Panc1 (cell line): ENCODE measurements at regions not wholly inside any gene's neighbourhood (a gene's known extent, or its start where the extent isn't known, plus 50 kb on each side); places are given as distances from the start of the nearest gene placed in this dataset.

Experiments
- ATAC-seq: fragments of 200-7000 bp; cut with Tn5 transposase; 2 replicates; pipeline ENCODE4 v1.9.1; 2020; ENCODE audit warnings: mild to moderate bottlenecking, moderate library complexity
- BruUV-seq: library from RNA; stranded (reverse); fragments of 400-500 nt; replicated peaks from 2 replicates; lab custom pipeline; 2021; lab: Mats Ljungman, UMichigan
- CTCF ChIA-PET: fragments of 300-600 bp; sonication (Branson Sonifier 250); formaldehyde crosslinking; loops from one replicate; lab custom pipeline; 2022; ENCODE audit warnings: antibody characterized with exemption; lab: Charles Lee
- POLR2A ChIA-PET: fragments of 300-600 bp; sonication (Branson Sonifier 250); formaldehyde crosslinking; loops from one replicate; lab custom pipeline; 2022; ENCODE audit warnings: antibody characterized with exemption; lab: Charles Lee
- DNase-seq: peaks from one replicate; pipeline ENCODE4 v3.0.0-alpha.2; 2010; ENCODE audit warnings: low read depth, low spot score
- H3K27ac ChIP-seq: 2 replicates; pipeline ENCODE4 v1.5.1; 2011; ENCODE audit warnings: mild to moderate bottlenecking, low read length, inconsistent platforms
- H3K27me3 ChIP-seq: fragments of 200-500 bp; sonication (Bioruptor generic); 2 replicates; pipeline ENCODE4 v1.6.0; 2014; ENCODE audit warnings: low read length, inconsistent platforms; ENCODE audit not compliant: control insufficient read depth, insufficient read depth
- H3K36me3 ChIP-seq: fragments of 200-500 bp; sonication (Bioruptor generic); 2 replicates; pipeline ENCODE4 v1.5.1; 2014; ENCODE audit warnings: inconsistent platforms, mild to moderate bottlenecking, low read length, moderate library complexity; ENCODE audit not compliant: control insufficient read depth, insufficient read depth
- H3K4me1 ChIP-seq: 2 replicates; pipeline ENCODE4 v1.5.1; 2011; ENCODE audit warnings: inconsistent platforms, mild to moderate bottlenecking, low read length, moderate library complexity; ENCODE audit not compliant: control insufficient read depth, insufficient read depth
- H3K4me3 ChIP-seq, 2 experiments: 2 replicates each; pipeline ENCODE4 v1.5.1; 2011 to 2012; ENCODE audit warnings: low read depth in 2 of 2, low read length in 2 of 2, mild to moderate bottlenecking in 2 of 2, inconsistent platforms in 1 of 2, moderate library complexity in 1 of 2
- H3K9me3 ChIP-seq: fragments of 200-500 bp; sonication (Bioruptor generic); 2 replicates; pipeline ENCODE4 v1.5.1; 2014; ENCODE audit warnings: low read depth, mild to moderate bottlenecking, inconsistent platforms, low read length, moderate library complexity; ENCODE audit not compliant: control insufficient read depth, insufficient read depth
- CTCF ChIP-seq: fragments of 450-650 bp; IDR thresholded peaks from 2 replicates; pipeline ENCODE4 v1.5.1; 2017; ENCODE audit warnings: mild to moderate bottlenecking
- REST ChIP-seq, 2 experiments: IDR thresholded peaks; 2 replicates each; pipeline ENCODE4 v1.6.1; 2011 to 2012; ENCODE audit warnings: low read depth in 2 of 2, control low read depth in 1 of 2, low read length in 1 of 2, mild to moderate bottlenecking in 1 of 2, moderate library complexity in 1 of 2; ENCODE audit not compliant: insufficient read depth in 1 of 2
- SIN3A ChIP-seq: IDR thresholded peaks from 2 replicates; pipeline ENCODE4 v1.6.1; 2012; ENCODE audit warnings: low read depth, mild to moderate bottlenecking, low read length, moderate library complexity, borderline replicate concordance; ENCODE audit not compliant: insufficient read depth
- in situ Hi-C: cut with HindIII; loops from 2 replicates; pipeline ENCODE4 v1.10.0; 2016; ENCODE audit warnings: low sequenced_read_pairs, low pct_unique_long_range_greater_than_20kb
- intact Hi-C: fragments of 100-400 bp; cut with micrococcal nuclease; formaldehyde crosslinking; loops from one replicate; pipeline ENCODE4 v1.10.0; 2022; ENCODE audit not compliant: unreplicated experiment

- Histone ChIP-seq H3K27ac (peak overlapping the region; percentile 82), H3K9me3 (no peaks in the 10 kb centered on the region), H3K36me3 (no peaks in the 10 kb centered on the region), H3K4me1 (peaks cover 18% of the 10 kb centered on the region), H3K27me3 (no peaks in the 10 kb centered on the region), H3K4me3 (no peak overlapping the region)
- ChIA-PET POLR2A (no interaction called here), CTCF (no interaction called here)
- TF ChIP-seq REST (IDR thresholded peaks at IDR 0.05; ENCODE audit: insufficient read depth in 1 of 2, low read depth in 2 of 2, low read length in 1 of 2) (no peak), CTCF (0 out of 2 replicates have a peak, but pooled peaks have one; percentile 7)
- ATAC-seq = no peak
- no peak for DNase-seq
- in situ Hi-C loops (no loop called here), intact Hi-C loops (loop anchor here (5.0 kb wide), 1 partner anchor 273 kb away; no protein-coding TSS in a partner anchor)
- BruUV-seq = no TSS peak
Measured at GRCh38 chr18:59055345-59056032, 84.2 kb upstream of the SEC11C start.

DNA sequence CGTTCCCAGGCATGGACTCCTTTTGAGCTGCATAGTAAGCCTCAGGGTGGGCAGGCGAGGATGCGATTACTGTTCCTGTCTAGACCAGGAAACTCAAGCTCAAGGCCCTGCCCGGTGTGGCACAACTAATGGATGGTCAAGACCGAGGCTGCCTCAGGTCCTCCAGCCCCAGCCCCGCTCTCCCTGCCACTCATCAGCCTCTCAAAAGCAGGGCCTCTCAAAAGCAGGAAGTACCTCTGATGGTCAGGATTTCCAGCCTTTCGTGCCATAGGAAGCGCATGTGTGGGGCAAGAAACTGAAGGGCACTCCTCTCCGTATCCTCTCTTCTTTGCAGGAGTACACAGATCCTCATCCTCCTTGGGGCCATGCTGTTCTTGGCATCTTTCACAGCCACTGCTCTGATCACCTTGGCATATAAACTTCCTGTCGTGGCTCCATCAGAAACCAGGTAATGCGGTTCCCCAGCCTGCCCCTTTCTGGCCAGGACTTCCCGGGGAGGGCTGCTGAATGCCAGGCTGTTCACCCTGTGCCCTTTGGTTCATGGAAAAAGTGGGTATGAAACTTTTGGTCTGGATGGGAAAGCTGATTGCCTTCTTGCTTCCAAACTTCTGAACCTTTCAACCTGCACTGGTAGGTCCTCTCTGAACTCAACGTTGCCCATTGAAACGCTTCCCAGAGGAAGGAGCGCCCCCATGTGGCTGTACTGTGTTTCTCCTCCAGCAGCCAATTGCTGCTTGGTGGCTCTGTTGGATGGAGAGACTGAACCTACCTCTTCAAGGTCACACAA is 82.8 kb upstream of the SEC11C start:
- peak overlapping the region; percentile 82 for H3K27ac ChIP-seq
- H3K4me1 ChIP-seq = peaks cover 18% of the 10 kb centered on the region
- POLR2A ChIA-PET = no interaction called here
- CTCF ChIA-PET = no interaction called here
- in situ Hi-C loops (no loop called here), intact Hi-C loops (loop anchor here (5.0 kb wide), 1 partner anchor 275 kb away; no protein-coding TSS in a partner anchor)
- BruUV-seq = no TSS peak
- no peak for DNase-seq
- H3K36me3 ChIP-seq = no peaks in the 10 kb centered on the region
- no peak; the same call in 1 of the 2 replicates for ATAC-seq
- no peak for TF ChIP-seq SIN3A
- peak; percentile 68 for TF ChIP-seq CTCF
- no peaks in the 10 kb centered on the region for H3K9me3 ChIP-seq
- no peaks in the 10 kb centered on the region for H3K27me3 ChIP-seq
- no peak overlapping the region for H3K4me3 ChIP-seq
